ENCODE measurements at regions not wholly inside any gene's neighbourhood (a gene's known extent, or its start where the extent isn't known, plus 50 kb on each side); places are given as distances from the start of the nearest gene placed in this dataset.

- intact Hi-C loops (cut with micrococcal nuclease): no loop called here
- Histone ChIP-seq H3K9me1 (replicated peaks; ENCODE audit: control insufficient read depth, extremely low read depth, insufficient read depth, low read length) (no peaks in the 10 kb centered on the region), H3K9me3 (replicated peaks; ENCODE audit: control insufficient read depth, insufficient read depth, low read length) (peaks cover 2% of the 10 kb centered on the region), H3K4me2 (ENCODE audit: insufficient read depth, low read length) (no peak overlapping the region), H4K20me1 (replicated peaks; ENCODE audit: control insufficient read depth, extremely low read depth, insufficient read depth, low read length) (no peaks in the 10 kb centered on the region), H3K36me3 (ENCODE audit: control insufficient read depth in 2 of 2, extremely low read depth in 1 of 2, insufficient read depth in 2 of 2, low read length in 2 of 2) (no peaks in the 10 kb centered on the region), H3K27ac (ENCODE audit: insufficient read depth, low read depth, low read length) (no peak overlapping the region), H3K9ac (replicated peaks; ENCODE audit: extremely low read depth, insufficient read depth, low read length) (no peak overlapping the region), H2AFZ (ENCODE audit: low read depth, low read length) (no peak overlapping the region), H3K4me1 (ENCODE audit: control insufficient read depth, extremely low read depth, insufficient read depth, low read length) (no peaks in the 10 kb centered on the region), H3K79me2 (ENCODE audit: control insufficient read depth, insufficient read depth, low read length) (no peaks in the 10 kb centered on the region), H3K27me3 (ENCODE audit: control insufficient read depth in 2 of 2, insufficient read depth in 2 of 2, low read length in 2 of 2) (no peaks in the 10 kb centered on the region), H3K4me3 (replicated peaks in 1 of 3; ENCODE audit: insufficient read depth in 1 of 3, low read depth in 1 of 3, low read length in 3 of 3) (no peak overlapping the region)
- no TSS peak for BruUV-seq (replicated peaks)
- POLR2A ChIA-PET: no interaction called here
- dilution Hi-C loops (cut with MboI; ENCODE audit: extremely low pct_ligation_motif_present, low sequenced_read_pairs): no loop called here
- FAIRE-seq (no peak), DNase-seq (ENCODE audit: low read depth, low spot score) (no peak)
- TF ChIP-seq FOS (IDR thresholded peaks at IDR 0.05; ENCODE audit: borderline replicate concordance, insufficient read depth, low read length) (no peak), MAX (IDR thresholded peaks at IDR 0.05; ENCODE audit: insufficient read depth, insufficient read length) (no peak), EZH2 (IDR thresholded peaks at IDR 0.05; ENCODE audit: borderline replicate concordance, low read depth, low read length, severe bottlenecking) (no peak), JUN (IDR thresholded peaks at IDR 0.05; ENCODE audit: borderline replicate concordance, insufficient read depth, insufficient read length, low read depth) (no peak), POLR2A (IDR thresholded peaks at IDR 0.05; ENCODE audit: low read depth, low read length) (no peak), MYC (IDR thresholded peaks at IDR 0.05; ENCODE audit: low read depth, low read length) (no peak), GATA2 (IDR thresholded peaks at IDR 0.05; ENCODE audit: insufficient read depth, insufficient read length, low read depth, low read length) (no peak), CTCF (IDR thresholded peaks at IDR 0.05; ENCODE audit: extremely low read depth in 1 of 2, insufficient read depth in 1 of 2, low read depth in 1 of 2, low read length in 2 of 2) (no peak), POLR2AphosphoS5 (IDR thresholded peaks at IDR 0.05; ENCODE audit: insufficient read depth, low read depth, low read length) (no peak)
- CTCF ChIA-PET: no interaction called here
Measured at GRCh38 chr18:38305961-38306360, 740.4 kb upstream of the CELF4 start.

Measured in endothelial cell of umbilical vein (primary cell).